Neural crest cell (in vitro differentiated cells): ENCODE measurements at regions not wholly inside any gene's neighbourhood (a gene's known extent, or its start where the extent isn't known, plus 50 kb on each side); places are given as distances from the start of the nearest gene placed in this dataset.

ENCODE experiments used
- DNase-seq: peaks from one replicate; pipeline ENCODE4 v3.0.0; 2021; ENCODE audit warnings: low read depth, mixed read lengths, low spot score
- H3K27ac Mint-ChIP-seq: one replicate; pipeline ENCODE4 v1.8.0; 2021; ENCODE audit warnings: mild to moderate bottlenecking, mixed read lengths; ENCODE audit not compliant: unreplicated experiment
- H3K27me3 Mint-ChIP-seq: 2 replicates; pipeline ENCODE4 v1.8.0; 2021; ENCODE audit warnings: low read depth, mild to moderate bottlenecking, mixed read lengths
- H3K36me3 Mint-ChIP-seq: 2 replicates; pipeline ENCODE4 v1.8.0; 2021; ENCODE audit warnings: low read depth, mild to moderate bottlenecking, mixed read lengths
- H3K4me1 Mint-ChIP-seq: 2 replicates; pipeline ENCODE4 v1.8.0; 2021; ENCODE audit warnings: mixed read lengths
- H3K4me3 Mint-ChIP-seq: one replicate; pipeline ENCODE4 v1.8.0; 2021; ENCODE audit warnings: mild to moderate bottlenecking, mixed read lengths
- H3K9me3 Mint-ChIP-seq: 2 replicates; pipeline ENCODE4 v1.8.0; 2021; ENCODE audit warnings: mixed read lengths
- CTCF ChIP-seq: fragments of 200-600 bp; sonication (generic); conservative IDR thresholded peaks from 2 replicates; pipeline ENCODE4 v1.5.0; 2021; ENCODE audit warnings: antibody characterized with exemption, mild to moderate bottlenecking

GRCh38 chr10:44313761-44314165 lies 71.1 kb downstream of the CXCL12 start:
- H3K9me3 Mint-ChIP-seq, result peaks cover 9% of the 10 kb centered on the region
- peaks cover 2% of the 10 kb centered on the region for H3K27me3 Mint-ChIP-seq
- DNase-seq, result no peak
- H3K4me3 Mint-ChIP-seq, result no peak overlapping the region
- H3K36me3 Mint-ChIP-seq, result no peaks in the 10 kb centered on the region
- TF ChIP-seq CTCF, result no peak
- H3K27ac Mint-ChIP-seq, result no peak overlapping the region
- peaks cover 8% of the 10 kb centered on the region for H3K4me1 Mint-ChIP-seq

- no peak overlapping the region for H3K27ac Mint-ChIP-seq
- no peak for DNase-seq
- H3K4me3 Mint-ChIP-seq, result no peak overlapping the region
- H3K27me3 Mint-ChIP-seq, result peaks cover 2% of the 10 kb centered on the region
- peaks cover 8% of the 10 kb centered on the region for H3K4me1 Mint-ChIP-seq
- H3K9me3 Mint-ChIP-seq, result peaks cover 9% of the 10 kb centered on the region
- H3K36me3 Mint-ChIP-seq, result no peaks in the 10 kb centered on the region
- TF ChIP-seq CTCF, result no peak
These were observed 72.5 kb downstream of the CXCL12 start for GRCh38 chr10:44312401-44312800.

- Mint-ChIP-seq H3K4me3 (no peak overlapping the region), H3K27me3 (peaks cover 2% of the 10 kb centered on the region), H3K9me3 (peaks cover 6% of the 10 kb centered on the region), H3K27ac (no peak overlapping the region), H3K4me1 (peaks cover 8% of the 10 kb centered on the region), H3K36me3 (no peaks in the 10 kb centered on the region)
- no peak for DNase-seq
- TF ChIP-seq CTCF, result no peak
These were observed 73.3 kb downstream of the CXCL12 start for GRCh38 chr10:44311563-44312051.

- peak; percentile 89 for TF ChIP-seq CTCF
- Mint-ChIP-seq H3K27ac (no peak overlapping the region), H3K4me3 (no peak overlapping the region), H3K9me3 (peaks cover 2% of the 10 kb centered on the region), H3K27me3 (peaks cover 2% of the 10 kb centered on the region), H3K36me3 (no peaks in the 10 kb centered on the region), H3K4me1 (peaks cover 8% of the 10 kb centered on the region)
- DNase-seq, result peak; percentile 86
These were observed 73.9 kb downstream of the CXCL12 start for GRCh38 chr10:44310762-44311562.

- no peaks in the 10 kb centered on the region for H3K36me3 Mint-ChIP-seq
- no peak overlapping the region for H3K27ac Mint-ChIP-seq
- peaks cover 8% of the 10 kb centered on the region for H3K4me1 Mint-ChIP-seq
- no peaks in the 10 kb centered on the region for H3K9me3 Mint-ChIP-seq
- H3K27me3 Mint-ChIP-seq, result peaks cover 2% of the 10 kb centered on the region
- no peak for DNase-seq
- no peak overlapping the region for H3K4me3 Mint-ChIP-seq
- no peak for TF ChIP-seq CTCF
These were observed 74.7 kb downstream of the CXCL12 start for GRCh38 chr10:44309939-44310761.
